ENCODE measurements at regions not wholly inside any gene's neighbourhood (a gene's known extent, or its start where the extent isn't known, plus 50 kb on each side); places are given as distances from the start of the nearest gene placed in this dataset.

GRCh38 chr2:238730881-238731280, 117.0 kb upstream of the TWIST2 start:
- TF ChIP-seq ZNF274 (IDR thresholded peaks at IDR 0.05; ENCODE audit: low read depth, low read length): no peak
- TF ChIP-seq YY1 (IDR thresholded peaks at IDR 0.05; ENCODE audit: insufficient read depth, insufficient read length): no peak
- no peak for TF ChIP-seq SUZ12 (IDR thresholded peaks at IDR 0.05; ENCODE audit: extremely low read depth, insufficient read depth, insufficient read length)

Data from NT2/D1 (cell line).